ENCODE measurements at regions not wholly inside any gene's neighbourhood (a gene's known extent, or its start where the extent isn't known, plus 50 kb on each side); places are given as distances from the start of the nearest gene placed in this dataset.

- no peak overlapping the region for H3K4me3 ChIP-seq
- H3K4me1 ChIP-seq = no peaks in the 10 kb centered on the region
- H3K36me3 ChIP-seq = no peaks in the 10 kb centered on the region
- no peak overlapping the region for H3K27ac ChIP-seq
- DNase-seq = no peak
- TF ChIP-seq POLR2AphosphoS5 (IDR thresholded peaks at IDR 0.05) = no peak
- no peak for TF ChIP-seq POLR2A (IDR thresholded peaks at IDR 0.05)
- no peak for TF ChIP-seq EP300 (IDR thresholded peaks at IDR 0.05)
- no peak for TF ChIP-seq CTCF (IDR thresholded peaks at IDR 0.05)
- no peaks in the 10 kb centered on the region for H3K27me3 ChIP-seq
- peaks cover 4 to 10% (median 6%) of the 10 kb centered on the region in 4 donors for H3K9me3 ChIP-seq
- WGBS, 2 donors = 73 to 81% methylated on average over 4 of the region's 4 CpGs
- ATAC-seq (ENCODE audit: low FRiP score in 2 of 2) = no peak
Measured at GRCh38 chr3:72229952-72230351, 445.0 kb upstream of the PROK2 start.

GRCh38 chr3:72227486-72228070, 442.6 kb upstream of the PROK2 start:
- ATAC-seq (ENCODE audit: low FRiP score in 2 of 2) = no peak
- TF ChIP-seq EP300 (IDR thresholded peaks at IDR 0.05) (no peak), CTCF (IDR thresholded peaks at IDR 0.05) (no peak), POLR2A (IDR thresholded peaks at IDR 0.05) (no peak), POLR2AphosphoS5 (IDR thresholded peaks at IDR 0.05) (no peak)
- 40 to 69% methylated on average over 5 of the region's 5 CpGs for WGBS, 2 donors

GRCh38 chr3:72224804-72225509, 440.0 kb upstream of the PROK2 start:
- no peaks in the 10 kb centered on the region for H3K4me1 ChIP-seq
- TF ChIP-seq POLR2AphosphoS5 (IDR thresholded peaks at IDR 0.05) (no peak), EP300 (IDR thresholded peaks at IDR 0.05) (no peak), CTCF (IDR thresholded peaks at IDR 0.05) (no peak), POLR2A (IDR thresholded peaks at IDR 0.05) (no peak)
- peaks cover 10 to 17% (median 12%) of the 10 kb centered on the region in 4 donors for H3K9me3 ChIP-seq
- 91 to 93% methylated on average over 2 of the region's 2 CpGs for WGBS, 2 donors
- H3K27me3 ChIP-seq = no peaks in the 10 kb centered on the region
- no peak overlapping the region for H3K27ac ChIP-seq
- ATAC-seq (ENCODE audit: low FRiP score in 2 of 2) = no peak
- H3K36me3 ChIP-seq = no peaks in the 10 kb centered on the region
- H3K4me3 ChIP-seq = no peak overlapping the region
- no peak for DNase-seq

More at GRCh38 chr3:72227486-72228070, 442.6 kb upstream of the PROK2 start:
- no peaks in the 10 kb centered on the region for H3K27me3 ChIP-seq
- H3K9me3 ChIP-seq = peaks cover 10 to 17% (median 12%) of the 10 kb centered on the region in 4 donors
- no peaks in the 10 kb centered on the region for H3K36me3 ChIP-seq
- no peaks in the 10 kb centered on the region for H3K4me1 ChIP-seq
- H3K4me3 ChIP-seq = no peak overlapping the region
- no peak overlapping the region for H3K27ac ChIP-seq
- no peak for DNase-seq

- H3K4me1 ChIP-seq = no peaks in the 10 kb centered on the region
- 62 to 92% methylated on average over 2 of the region's 2 CpGs for WGBS, 2 donors
- TF ChIP-seq POLR2AphosphoS5 (IDR thresholded peaks at IDR 0.05) = no peak
- no peak for TF ChIP-seq EP300 (IDR thresholded peaks at IDR 0.05)
- no peak for TF ChIP-seq POLR2A (IDR thresholded peaks at IDR 0.05)
- TF ChIP-seq CTCF (IDR thresholded peaks at IDR 0.05) = no peak
- DNase-seq (no peak), ATAC-seq (ENCODE audit: low FRiP score in 2 of 2) (no peak)
- H3K9me3 ChIP-seq = peaks cover 10 to 17% (median 12%) of the 10 kb centered on the region in 4 donors
- no peaks in the 10 kb centered on the region for H3K27me3 ChIP-seq
- no peak overlapping the region for H3K4me3 ChIP-seq
- no peak overlapping the region for H3K27ac ChIP-seq
- no peaks in the 10 kb centered on the region for H3K36me3 ChIP-seq
Measured at GRCh38 chr3:72223628-72224027, 438.7 kb upstream of the PROK2 start.
